ENCODE measurements at regions not wholly inside any gene's neighbourhood (a gene's known extent, or its start where the extent isn't known, plus 50 kb on each side); places are given as distances from the start of the nearest gene placed in this dataset.

DNA sequence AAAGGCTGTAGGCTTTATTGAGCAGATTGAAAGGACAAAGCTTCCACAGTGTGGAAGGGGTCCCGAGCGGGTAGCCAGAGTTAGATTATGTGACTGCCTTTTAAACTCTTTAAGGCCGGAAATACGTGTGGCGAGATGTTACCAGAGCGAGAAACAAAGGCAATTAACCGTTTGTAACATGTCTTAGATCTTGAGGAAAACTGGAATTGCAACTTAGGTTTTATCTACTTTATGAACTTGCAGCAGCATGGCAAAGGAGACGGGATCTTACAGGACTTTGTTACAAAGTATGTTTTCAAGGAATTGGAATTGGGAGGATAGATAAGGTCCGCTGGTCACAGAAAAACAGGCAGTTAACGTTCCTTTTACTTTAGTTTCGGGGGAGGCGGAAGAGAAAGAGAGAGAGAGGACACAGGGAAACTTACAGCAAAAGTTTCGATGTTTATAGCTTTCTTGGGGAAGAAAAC is 594.7 kb upstream of the ADGRB3 start:
- TF ChIP-seq, protein P1, sequence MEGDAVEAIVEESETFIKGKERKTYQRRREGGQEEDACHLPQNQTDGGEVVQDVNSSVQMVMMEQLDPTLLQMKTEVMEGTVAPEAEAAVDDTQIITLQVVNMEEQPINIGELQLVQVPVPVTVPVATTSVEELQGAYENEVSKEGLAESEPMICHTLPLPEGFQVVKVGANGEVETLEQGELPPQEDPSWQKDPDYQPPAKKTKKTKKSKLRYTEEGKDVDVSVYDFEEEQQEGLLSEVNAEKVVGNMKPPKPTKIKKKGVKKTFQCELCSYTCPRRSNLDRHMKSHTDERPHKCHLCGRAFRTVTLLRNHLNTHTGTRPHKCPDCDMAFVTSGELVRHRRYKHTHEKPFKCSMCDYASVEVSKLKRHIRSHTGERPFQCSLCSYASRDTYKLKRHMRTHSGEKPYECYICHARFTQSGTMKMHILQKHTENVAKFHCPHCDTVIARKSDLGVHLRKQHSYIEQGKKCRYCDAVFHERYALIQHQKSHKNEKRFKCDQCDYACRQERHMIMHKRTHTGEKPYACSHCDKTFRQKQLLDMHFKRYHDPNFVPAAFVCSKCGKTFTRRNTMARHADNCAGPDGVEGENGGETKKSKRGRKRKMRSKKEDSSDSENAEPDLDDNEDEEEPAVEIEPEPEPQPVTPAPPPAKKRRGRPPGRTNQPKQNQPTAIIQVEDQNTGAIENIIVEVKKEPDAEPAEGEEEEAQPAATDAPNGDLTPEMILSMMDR (conservative IDR thresholded peaks at IDR 0.05; ENCODE audit: low read depth, low read length) = no peak
- TF ChIP-seq EZH2 (IDR thresholded peaks at IDR 0.05; ENCODE audit: low read length, unreplicated experiment) (no peak), EZH2phosphoT487 (IDR thresholded peaks at IDR 0.05; ENCODE audit: borderline replicate concordance, low read length) (no peak)
